HepG2 (cell line): ENCODE measurements at regions not wholly inside any gene's neighbourhood (a gene's known extent, or its start where the extent isn't known, plus 50 kb on each side); places are given as distances from the start of the nearest gene placed in this dataset.
"Not testable (repeated sequence)": the region's sequence is repeated elsewhere in the genome, so short reads cannot be mapped to it uniquely, and the experiment has no call there.

Experiments
- ATAC-seq: fragments of 200-7000 bp; cut with Tn5 transposase; 3 replicates; pipeline ENCODE4 v1.9.1; 2020; ENCODE audit warnings: mild to moderate bottlenecking, moderate library complexity
- BruUV-seq: library from RNA; stranded (reverse); fragments of 400-500 nt; replicated peaks from 2 replicates; lab custom pipeline; 2021; lab: Mats Ljungman, UMichigan
- CTCF ChIA-PET: fragments of 300-600 bp; formaldehyde crosslinking; extraction: SDS; loops from one replicate; lab custom pipeline; 2021; ENCODE audit warnings: low total read pairs, inconsistent platforms, low intra/inter-chr PET ratio; lab: Yijun Ruan, JAX
- POLR2A ChIA-PET: fragments of 350-600 bp; sonication (Branson Sonifier 250); formaldehyde crosslinking; loops from one replicate; lab custom pipeline; 2020; ENCODE audit warnings: antibody characterized with exemption, inconsistent platforms; lab: Yijun Ruan, JAX
- DNase-seq: peaks from one replicate; pipeline ENCODE4 v3.0.0-alpha.2; 2015; ENCODE audit warnings: low spot score
- FAIRE-seq: peaks from 3 replicates; lab custom pipeline; 2011; peaks lifted over from hg19 to GRCh38; lab: Jason Lieb, UNC
- H2AFZ ChIP-seq: one replicate; pipeline ENCODE4 v1.6.1; 2011; ENCODE audit warnings: low read length, inconsistent platforms
- H3K27ac ChIP-seq: fragments of 300-600 bp; 3 replicates; pipeline ENCODE4 v1.8.0; 2011; ENCODE audit warnings: mixed run types, mild to moderate bottlenecking, mixed read lengths, low read length, inconsistent platforms; ENCODE audit not compliant: insufficient read depth; ENCODE audit errors: extremely low read length
- H3K27me3 ChIP-seq, 2 experiments: fragments of 200-600 bp in 1 of 2; 2 replicates in 1 of 2; 3 replicates in 1 of 2; pipeline versions ENCODE4 v1.6.0 to v1.8.0; 2011; ENCODE audit warnings: low read length in 2 of 2, mild to moderate bottlenecking in 2 of 2, moderate library complexity in 2 of 2, inconsistent platforms in 1 of 2; ENCODE audit not compliant: insufficient read depth in 2 of 2, control insufficient read depth in 1 of 2
- H3K36me3 ChIP-seq, 2 experiments: fragments of 200-600 bp in 1 of 2; replicated peaks in 1 of 2; 2 replicates in 1 of 2; 3 replicates in 1 of 2; pipeline versions ENCODE4 v1.5.1 to v1.8.0; 2011; ENCODE audit warnings: low read length in 2 of 2, inconsistent platforms in 1 of 2; ENCODE audit not compliant: insufficient read depth in 2 of 2, control insufficient read depth in 1 of 2
- H3K4me1 ChIP-seq: 2 replicates; pipeline ENCODE4 v1.5.1; 2012; ENCODE audit warnings: low read length, inconsistent platforms; ENCODE audit not compliant: insufficient read depth
- H3K4me2 ChIP-seq: 2 replicates; pipeline ENCODE4 v1.6.0; 2011; ENCODE audit warnings: low read depth, low read length, inconsistent platforms
- H3K4me3 ChIP-seq, 3 experiments: fragments of 200-600 bp in 1 of 3; sonication (generic), shearing (Covaris generic) in 1 of 3; replicated peaks in 1 of 3; 2 replicates each; pipeline ENCODE4 v1.5.1; 2011 to 2016; ENCODE audit warnings: low read length in 3 of 3, inconsistent platforms in 2 of 3, low read depth in 2 of 3, mild to moderate bottlenecking in 2 of 3, control low read depth in 1 of 3, mixed read lengths in 1 of 3; ENCODE audit not compliant: insufficient read depth in 1 of 3
- H3K79me2 ChIP-seq: one replicate; pipeline ENCODE4 v1.6.1; 2011; ENCODE audit warnings: low read length, inconsistent platforms; ENCODE audit not compliant: insufficient read depth
- H3K9ac ChIP-seq: 2 replicates; pipeline ENCODE4 v1.6.0; 2011; ENCODE audit warnings: mild to moderate bottlenecking, low read depth, low read length, inconsistent platforms; ENCODE audit not compliant: insufficient read depth
- H3K9me3 ChIP-seq: 2 replicates; pipeline ENCODE4 v1.5.1; 2012; ENCODE audit warnings: mild to moderate bottlenecking, low read length
- H4K20me1 ChIP-seq: 2 replicates; pipeline ENCODE4 v1.6.0; 2011; ENCODE audit warnings: inconsistent platforms, mild to moderate bottlenecking, low read length, moderate library complexity; ENCODE audit not compliant: insufficient read depth
- ATM ChIP-seq: fragments of 450-650 bp; IDR thresholded peaks from 2 replicates; pipeline ENCODE4 v1.7.1; 2017; ENCODE audit warnings: mild to moderate bottlenecking, borderline replicate concordance
- WGBS: methylation state at CpG from one replicate; pipeline ENCODE4 v1.1.6; 2017; ENCODE audit warnings: low lambda C conversion rate; 5-methylcytosine and 5-hydroxymethylcytosine counted together
- in situ Hi-C: cut with HindIII; loops from 2 replicates; pipeline ENCODE4 v1.10.0; 2017; ENCODE audit warnings: low pct_unique_long_range_greater_than_20kb; ENCODE audit not compliant: extremely low pct_ligation_motif_present
- intact Hi-C: fragments of 100-400 bp; cut with micrococcal nuclease; formaldehyde crosslinking; loops from one replicate; pipeline ENCODE4 v1.10.0; 2022; ENCODE audit not compliant: unreplicated experiment
- TF ChIP-seq, protein P1 (sequence below): sonication (generic); formaldehyde crosslinking; IDR thresholded peaks from 2 replicates; pipeline ENCODE4 v1.4.0; 2020; ENCODE audit warnings: missing genetic modification reagents

DNA sequence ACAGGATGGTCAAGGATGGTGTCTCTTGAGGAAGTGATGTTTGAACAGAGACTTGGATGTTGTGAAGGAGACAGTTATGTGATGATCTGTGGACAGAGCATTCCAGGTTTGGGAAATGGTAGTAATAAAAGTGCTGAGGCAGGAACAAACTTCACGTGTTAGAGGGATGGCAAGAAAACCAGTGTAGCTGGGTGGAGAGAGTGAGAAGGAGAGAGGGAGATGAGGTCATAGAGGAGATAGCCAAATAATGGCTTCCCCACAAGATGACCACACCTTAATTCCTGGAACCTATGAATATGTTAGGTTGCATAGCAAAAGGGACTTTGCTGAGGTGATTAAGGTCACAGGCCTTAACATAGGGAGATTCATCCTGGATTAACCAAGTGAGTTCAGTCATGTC lies 75.6 kb upstream of the GPR50 start:
- TF ChIP-seq, protein P1, sequence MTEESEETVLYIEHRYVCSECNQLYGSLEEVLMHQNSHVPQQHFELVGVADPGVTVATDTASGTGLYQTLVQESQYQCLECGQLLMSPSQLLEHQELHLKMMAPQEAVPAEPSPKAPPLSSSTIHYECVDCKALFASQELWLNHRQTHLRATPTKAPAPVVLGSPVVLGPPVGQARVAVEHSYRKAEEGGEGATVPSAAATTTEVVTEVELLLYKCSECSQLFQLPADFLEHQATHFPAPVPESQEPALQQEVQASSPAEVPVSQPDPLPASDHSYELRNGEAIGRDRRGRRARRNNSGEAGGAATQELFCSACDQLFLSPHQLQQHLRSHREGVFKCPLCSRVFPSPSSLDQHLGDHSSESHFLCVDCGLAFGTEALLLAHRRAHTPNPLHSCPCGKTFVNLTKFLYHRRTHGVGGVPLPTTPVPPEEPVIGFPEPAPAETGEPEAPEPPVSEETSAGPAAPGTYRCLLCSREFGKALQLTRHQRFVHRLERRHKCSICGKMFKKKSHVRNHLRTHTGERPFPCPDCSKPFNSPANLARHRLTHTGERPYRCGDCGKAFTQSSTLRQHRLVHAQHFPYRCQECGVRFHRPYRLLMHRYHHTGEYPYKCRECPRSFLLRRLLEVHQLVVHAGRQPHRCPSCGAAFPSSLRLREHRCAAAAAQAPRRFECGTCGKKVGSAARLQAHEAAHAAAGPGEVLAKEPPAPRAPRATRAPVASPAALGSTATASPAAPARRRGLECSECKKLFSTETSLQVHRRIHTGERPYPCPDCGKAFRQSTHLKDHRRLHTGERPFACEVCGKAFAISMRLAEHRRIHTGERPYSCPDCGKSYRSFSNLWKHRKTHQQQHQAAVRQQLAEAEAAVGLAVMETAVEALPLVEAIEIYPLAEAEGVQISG (CRISPR knock-in tag), result no peak
- no peak for TF ChIP-seq ATM
- Histone ChIP-seq H3K9me3 (no peaks in the 10 kb centered on the region), H3K9ac (no peak overlapping the region), H4K20me1 (no peaks in the 10 kb centered on the region), H3K4me3 (no peak overlapping the region), H3K27me3 (no peaks in the 10 kb centered on the region; a peak in 1 of 5 replicates), H3K79me2 (no peaks in the 10 kb centered on the region), H2AFZ (no peak overlapping the region), H3K27ac (no peak overlapping the region), H3K36me3 (no peaks in the 10 kb centered on the region), H3K4me2 (no peak overlapping the region), H3K4me1 (no peaks in the 10 kb centered on the region)
- no TSS peak for BruUV-seq
- DNase-seq, result no peak
- no peak for ATAC-seq
- POLR2A ChIA-PET, result no interaction called here
- no peak for FAIRE-seq
- CTCF ChIA-PET, result no interaction called here
- in situ Hi-C loops (no loop called here), intact Hi-C loops (no loop called here)
- 0% methylated on average over 1 of the region's 1 CpG for WGBS

GRCh38 chrX:151113200-151113599 lies 63.2 kb upstream of the GPR50 start:
- FAIRE-seq, result not testable (repeated sequence)

More at GRCh38 chrX:151113200-151113599, 63.2 kb upstream of the GPR50 start:
- H2AFZ ChIP-seq, in situ Hi-C loops, intact Hi-C loops, H3K27ac ChIP-seq, BruUV-seq, H3K79me2 ChIP-seq, H3K27me3 ChIP-seq, H3K4me1 ChIP-seq, ATAC-seq, DNase-seq, POLR2A ChIA-PET, CTCF ChIA-PET, H3K9me3 ChIP-seq, H4K20me1 ChIP-seq, H3K4me3 ChIP-seq, H3K4me2 ChIP-seq, H3K36me3 ChIP-seq, H3K9ac ChIP-seq: not testable (repeated sequence)
- WGBS, result 4% methylated on average over 3 of the region's 3 CpGs
